ENCODE measurements at regions not wholly inside any gene's neighbourhood (a gene's known extent, or its start where the extent isn't known, plus 50 kb on each side); places are given as distances from the start of the nearest gene placed in this dataset.

- Histone ChIP-seq H3K27me3 (replicated peaks) (no peaks in the 10 kb centered on the region), H3K4me3 (ENCODE audit: low read depth, low read length) (no peak overlapping the region), H3K27ac (no peak overlapping the region), H3K36me3 (replicated peaks) (no peaks in the 10 kb centered on the region)
- TF ChIP-seq, protein P1, sequence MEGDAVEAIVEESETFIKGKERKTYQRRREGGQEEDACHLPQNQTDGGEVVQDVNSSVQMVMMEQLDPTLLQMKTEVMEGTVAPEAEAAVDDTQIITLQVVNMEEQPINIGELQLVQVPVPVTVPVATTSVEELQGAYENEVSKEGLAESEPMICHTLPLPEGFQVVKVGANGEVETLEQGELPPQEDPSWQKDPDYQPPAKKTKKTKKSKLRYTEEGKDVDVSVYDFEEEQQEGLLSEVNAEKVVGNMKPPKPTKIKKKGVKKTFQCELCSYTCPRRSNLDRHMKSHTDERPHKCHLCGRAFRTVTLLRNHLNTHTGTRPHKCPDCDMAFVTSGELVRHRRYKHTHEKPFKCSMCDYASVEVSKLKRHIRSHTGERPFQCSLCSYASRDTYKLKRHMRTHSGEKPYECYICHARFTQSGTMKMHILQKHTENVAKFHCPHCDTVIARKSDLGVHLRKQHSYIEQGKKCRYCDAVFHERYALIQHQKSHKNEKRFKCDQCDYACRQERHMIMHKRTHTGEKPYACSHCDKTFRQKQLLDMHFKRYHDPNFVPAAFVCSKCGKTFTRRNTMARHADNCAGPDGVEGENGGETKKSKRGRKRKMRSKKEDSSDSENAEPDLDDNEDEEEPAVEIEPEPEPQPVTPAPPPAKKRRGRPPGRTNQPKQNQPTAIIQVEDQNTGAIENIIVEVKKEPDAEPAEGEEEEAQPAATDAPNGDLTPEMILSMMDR (IDR thresholded peaks at IDR 0.05; ENCODE audit: low read depth, low read length, missing control alignments): no peak
- no peak for DNase-seq
- in situ Hi-C loops (cut with HindIII; ENCODE audit: low pct_ligation_motif_present, low sequenced_read_pairs): no loop called here
Observed at GRCh38 chrX:99522450-99522849, 887.6 kb downstream of the PCDH19 start.

DNA sequence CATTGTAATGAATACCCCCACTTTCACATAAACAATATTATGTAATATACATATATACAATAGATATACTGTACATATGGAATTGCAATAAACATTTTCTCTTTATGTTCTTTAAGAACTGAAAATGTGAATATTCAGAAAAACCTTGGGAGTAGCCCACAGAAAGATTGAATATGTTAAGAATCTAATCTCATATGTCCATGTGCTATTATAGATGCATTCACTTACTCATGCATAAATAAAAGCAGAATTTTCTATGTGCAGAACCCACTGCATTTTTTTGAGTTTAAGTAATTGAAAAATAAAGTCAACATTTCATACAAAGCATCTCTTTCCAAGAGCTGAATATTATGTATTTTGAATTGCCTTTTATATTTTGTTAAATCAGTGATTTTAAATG lies 902.3 kb downstream of the PCDH19 start:
- no peak overlapping the region for H3K4me3 ChIP-seq (ENCODE audit: low read depth, low read length)
- no peaks in the 10 kb centered on the region for H3K27me3 ChIP-seq (replicated peaks)
- TF ChIP-seq, protein P1 (IDR thresholded peaks at IDR 0.05; ENCODE audit: low read depth, low read length, missing control alignments): no peak
- H3K27ac ChIP-seq: no peak overlapping the region
- DNase-seq: no peak
- H3K36me3 ChIP-seq (replicated peaks): no peaks in the 10 kb centered on the region
- in situ Hi-C loops (cut with HindIII; ENCODE audit: low pct_ligation_motif_present, low sequenced_read_pairs): no loop called here

DNA sequence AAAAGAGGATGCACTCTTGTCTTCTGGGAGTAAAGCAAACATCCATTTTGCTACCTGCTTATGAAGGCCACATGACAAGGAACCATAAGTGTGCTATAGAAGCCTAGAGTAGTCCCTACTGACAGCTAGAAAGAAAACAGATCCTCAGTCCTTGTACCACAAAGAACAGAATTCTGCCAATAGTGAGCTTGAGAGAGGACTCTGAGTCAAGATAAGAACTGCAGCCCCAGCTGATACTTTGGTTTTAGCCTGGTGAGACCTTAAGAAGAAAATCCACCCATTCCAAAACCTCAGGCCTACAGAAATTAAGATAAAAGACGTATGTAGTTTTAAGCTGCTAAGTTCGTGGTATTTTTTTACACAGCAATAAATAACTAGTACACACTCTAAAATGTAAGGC lies 914.6 kb downstream of the PCDH19 start:
- no peak for DNase-seq
- Histone ChIP-seq H3K4me3 (ENCODE audit: low read depth, low read length) (no peak overlapping the region), H3K27ac (no peak overlapping the region), H3K36me3 (replicated peaks) (no peaks in the 10 kb centered on the region), H3K27me3 (replicated peaks) (no peaks in the 10 kb centered on the region)
- in situ Hi-C loops (cut with HindIII; ENCODE audit: low pct_ligation_motif_present, low sequenced_read_pairs): no loop called here
- TF ChIP-seq, protein P1 (IDR thresholded peaks at IDR 0.05; ENCODE audit: low read depth, low read length, missing control alignments): no peak

GRCh38 chrX:99494668-99495067 lies 915.4 kb downstream of the PCDH19 start:
- no peaks in the 10 kb centered on the region for H3K27me3 ChIP-seq (replicated peaks)
- no peak overlapping the region for H3K4me3 ChIP-seq (ENCODE audit: low read depth, low read length)
- DNase-seq: no peak
- TF ChIP-seq, protein P1 (IDR thresholded peaks at IDR 0.05; ENCODE audit: low read depth, low read length, missing control alignments): no peak
- H3K27ac ChIP-seq: no peak overlapping the region
- no peaks in the 10 kb centered on the region for H3K36me3 ChIP-seq (replicated peaks)
- in situ Hi-C loops (cut with HindIII; ENCODE audit: low pct_ligation_motif_present, low sequenced_read_pairs): no loop called here

DNA sequence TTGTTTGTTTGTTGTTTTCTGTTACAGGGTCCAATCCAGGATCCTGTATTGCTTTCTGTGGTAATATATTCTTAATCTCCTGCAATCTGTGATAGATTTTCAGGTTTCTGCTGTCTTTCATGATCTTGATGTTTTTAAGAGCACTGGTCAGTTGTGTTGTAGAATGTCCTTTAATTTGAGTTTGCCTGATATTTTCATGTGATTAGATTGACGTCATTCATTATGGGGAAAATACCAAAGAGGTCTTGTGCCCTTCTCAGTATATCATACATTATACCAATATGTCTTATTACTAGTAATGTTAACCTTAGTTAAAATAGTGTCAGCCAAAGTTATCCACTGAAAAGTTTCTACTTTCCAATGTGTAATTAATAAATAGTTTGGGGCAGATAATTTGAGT lies 929.3 kb downstream of the PCDH19 start:
- in situ Hi-C loops (cut with HindIII; ENCODE audit: low pct_ligation_motif_present, low sequenced_read_pairs): no loop called here
- Histone ChIP-seq H3K27me3 (replicated peaks) (no peaks in the 10 kb centered on the region), H3K36me3 (replicated peaks) (no peaks in the 10 kb centered on the region), H3K4me3 (ENCODE audit: low read depth, low read length) (no peak overlapping the region), H3K27ac (no peak overlapping the region)
- TF ChIP-seq, protein P1 (IDR thresholded peaks at IDR 0.05; ENCODE audit: low read depth, low read length, missing control alignments): no peak
- DNase-seq: no peak

DNA sequence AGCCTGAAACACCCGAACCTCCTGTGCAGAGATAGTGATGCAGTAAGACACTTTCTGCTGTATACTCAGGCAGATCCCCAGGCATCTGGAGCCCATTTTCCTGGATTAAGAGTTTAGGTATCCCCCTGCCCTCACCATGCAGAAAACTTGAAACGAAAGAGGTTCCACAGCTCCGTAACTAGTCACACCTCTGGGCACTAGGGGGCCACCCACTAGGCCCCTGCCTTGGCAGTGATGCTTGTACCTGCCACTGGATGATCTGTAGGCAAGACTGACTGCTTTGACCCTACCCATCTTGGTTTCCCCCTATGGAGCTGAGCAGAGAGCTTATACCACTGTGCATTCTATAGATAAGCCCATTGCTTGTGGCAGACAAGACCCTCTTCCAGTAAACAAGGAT lies 940.6 kb downstream of the PCDH19 start:
- no peak for DNase-seq
- Histone ChIP-seq H3K36me3 (replicated peaks) (no peaks in the 10 kb centered on the region), H3K27ac (no peak overlapping the region), H3K4me3 (ENCODE audit: low read depth, low read length) (no peak overlapping the region), H3K27me3 (replicated peaks) (no peaks in the 10 kb centered on the region)
- in situ Hi-C loops (cut with HindIII; ENCODE audit: low pct_ligation_motif_present, low sequenced_read_pairs): no loop called here
- TF ChIP-seq, protein P1 (IDR thresholded peaks at IDR 0.05; ENCODE audit: low read depth, low read length, missing control alignments): no peak

Measured in brain microvascular endothelial cell (primary cell).